Nephron (organoid): ENCODE measurements at regions not wholly inside any gene's neighbourhood (a gene's known extent, or its start where the extent isn't known, plus 50 kb on each side); places are given as distances from the start of the nearest gene placed in this dataset.

ENCODE experiments used
- H3K27ac Mint-ChIP-seq, 3 experiments: 2 replicates each; pipeline ENCODE4 v1.8.0; 2020; ENCODE audit warnings: mixed read lengths in 3 of 3, mild to moderate bottlenecking in 2 of 3, moderate library complexity in 1 of 3
- H3K27me3 Mint-ChIP-seq: 2 replicates; pipeline ENCODE4 v1.8.0; 2021; ENCODE audit warnings: low read depth, mild to moderate bottlenecking, moderate library complexity, mixed read lengths
- H3K36me3 Mint-ChIP-seq: 2 replicates; pipeline ENCODE4 v1.8.0; 2020; ENCODE audit warnings: low read depth, mixed read lengths
- H3K4me1 Mint-ChIP-seq: 2 replicates; pipeline ENCODE4 v1.8.0; 2020; ENCODE audit warnings: mixed read lengths
- H3K4me3 Mint-ChIP-seq, 3 experiments: 2 replicates each; pipeline ENCODE4 v1.8.0; 2020; ENCODE audit warnings: mild to moderate bottlenecking in 3 of 3, mixed read lengths in 3 of 3, moderate library complexity in 2 of 3
- H3K9me3 Mint-ChIP-seq: 2 replicates; pipeline ENCODE4 v1.8.0; 2020; ENCODE audit warnings: mixed read lengths
- CTCF ChIP-seq, 3 experiments: fragments of 200-600 bp; sonication (generic); IDR thresholded peaks; one replicate each; pipeline ENCODE4 v1.5.0; 2021; ENCODE audit warnings: antibody characterized with exemption in 3 of 3; ENCODE audit not compliant: unreplicated experiment in 3 of 3

- TF ChIP-seq CTCF (IDR thresholded peaks at IDR 0.05; ENCODE audit: unreplicated experiment in 3 of 3) = no peak
- Mint-ChIP-seq H3K4me3 (no peak overlapping the region), H3K27ac (no peak overlapping the region), H3K4me1 (peaks cover 8% of the 10 kb centered on the region), H3K36me3 (peaks cover 66% of the 10 kb centered on the region), H3K9me3 (peaks cover 30% of the 10 kb centered on the region), H3K27me3 (no peaks in the 10 kb centered on the region)
These were observed 61.1 kb downstream of the RGS12 start for GRCh38 chr4:3353752-3354454.

- H3K9me3 Mint-ChIP-seq = peaks cover 30% of the 10 kb centered on the region
- peaks cover 66% of the 10 kb centered on the region for H3K36me3 Mint-ChIP-seq
- TF ChIP-seq CTCF (IDR thresholded peaks at IDR 0.05; ENCODE audit: unreplicated experiment in 3 of 3) = no peak
These were observed 61.6 kb downstream of the RGS12 start for GRCh38 chr4:3354455-3354811.

GRCh38 chr4:3355266-3355748 lies 62.5 kb downstream of the RGS12 start:
- peaks cover 13% of the 10 kb centered on the region for H3K4me1 Mint-ChIP-seq
- TF ChIP-seq CTCF (IDR thresholded peaks at IDR 0.05; ENCODE audit: unreplicated experiment in 3 of 3) = no peak
- no peak overlapping the region for H3K27ac Mint-ChIP-seq
- peaks cover 30% of the 10 kb centered on the region for H3K9me3 Mint-ChIP-seq
- H3K36me3 Mint-ChIP-seq = peaks cover 66% of the 10 kb centered on the region
- no peak overlapping the region for H3K4me3 Mint-ChIP-seq
- H3K27me3 Mint-ChIP-seq = no peaks in the 10 kb centered on the region

More at GRCh38 chr4:3354455-3354811, 61.6 kb downstream of the RGS12 start:
- H3K27me3 Mint-ChIP-seq = no peaks in the 10 kb centered on the region
- no peak overlapping the region for H3K4me3 Mint-ChIP-seq
- no peak overlapping the region for H3K27ac Mint-ChIP-seq
- peaks cover 8% of the 10 kb centered on the region for H3K4me1 Mint-ChIP-seq

- peaks cover 25% of the 10 kb centered on the region for H3K9me3 Mint-ChIP-seq
- H3K4me3 Mint-ChIP-seq = no peak overlapping the region
- peaks cover 32% of the 10 kb centered on the region for H3K4me1 Mint-ChIP-seq
- peaks cover 43% of the 10 kb centered on the region for H3K36me3 Mint-ChIP-seq
- H3K27me3 Mint-ChIP-seq = peaks cover 4% of the 10 kb centered on the region
- H3K27ac Mint-ChIP-seq = no peak overlapping the region
- no peak for TF ChIP-seq CTCF (IDR thresholded peaks at IDR 0.05; ENCODE audit: unreplicated experiment in 3 of 3)
These were observed 65.8 kb downstream of the RGS12 start for GRCh38 chr4:3358656-3359055.

GRCh38 chr4:3360777-3361176 lies 68.0 kb downstream of the RGS12 start:
- Mint-ChIP-seq H3K27ac (peak overlapping the region in 2 of 3 experiments; percentile 45 to 74), H3K4me3 (no peak overlapping the region), H3K9me3 (peaks cover 19% of the 10 kb centered on the region), H3K4me1 (peaks cover 48% of the 10 kb centered on the region), H3K36me3 (peaks cover 27% of the 10 kb centered on the region), H3K27me3 (peaks cover 4% of the 10 kb centered on the region)
- no peak for TF ChIP-seq CTCF (IDR thresholded peaks at IDR 0.05; ENCODE audit: unreplicated experiment in 3 of 3)

- Mint-ChIP-seq H3K27me3 (peaks cover 4% of the 10 kb centered on the region), H3K9me3 (peaks cover 17% of the 10 kb centered on the region), H3K36me3 (peaks cover 21% of the 10 kb centered on the region), H3K27ac (peak overlapping the region in 2 of 3 experiments; percentile 40 to 74), H3K4me1 (peaks cover 50% of the 10 kb centered on the region), H3K4me3 (no peak overlapping the region)
- no peak for TF ChIP-seq CTCF (IDR thresholded peaks at IDR 0.05; ENCODE audit: unreplicated experiment in 3 of 3)
These were observed 68.6 kb downstream of the RGS12 start for GRCh38 chr4:3361406-3361805.
